ENCODE measurements at regions not wholly inside any gene's neighbourhood (a gene's known extent, or its start where the extent isn't known, plus 50 kb on each side); places are given as distances from the start of the nearest gene placed in this dataset.

DNA sequence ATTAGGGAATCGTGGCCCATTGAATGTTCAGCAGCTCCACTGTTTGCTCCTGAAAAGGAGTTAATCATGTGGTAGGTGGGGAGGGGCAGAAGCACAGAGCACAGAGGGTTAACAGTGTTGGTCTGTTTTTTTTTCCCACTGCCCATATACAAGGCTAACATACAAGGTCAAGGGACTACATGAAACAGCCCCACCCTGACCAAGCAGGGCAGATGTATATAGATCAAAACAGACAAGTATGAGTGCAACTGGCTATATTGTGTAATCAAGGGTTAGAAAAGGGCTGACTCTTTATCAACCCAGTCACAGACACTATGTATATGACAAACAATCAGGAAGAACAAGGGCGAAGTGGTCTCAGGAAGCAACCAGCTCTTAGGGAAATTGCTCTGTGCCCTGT is 186.6 kb upstream of the CDH11 start:
- DNase-seq (ENCODE audit: low spot score): no peak
- intact Hi-C loops (cut with micrococcal nuclease; ENCODE audit: unreplicated experiment): no loop called here
- Histone ChIP-seq H3K9ac (ENCODE audit: insufficient read depth, low read depth, low read length) (no peak overlapping the region), H3K36me3 (replicated peaks in 1 of 2; ENCODE audit: control insufficient read depth in 1 of 2, insufficient read depth in 2 of 2, low read length in 2 of 2) (no peaks in the 10 kb centered on the region), H4K20me1 (ENCODE audit: insufficient read depth, low read length) (no peaks in the 10 kb centered on the region), H3K27me3 (ENCODE audit: control insufficient read depth in 1 of 2, insufficient read depth in 2 of 2, low read length in 2 of 2) (no peaks in the 10 kb centered on the region), H3K27ac (ENCODE audit: extremely low read length, insufficient read depth, low read length) (no peak overlapping the region), H2AFZ (ENCODE audit: low read length) (no peak overlapping the region), H3K79me2 (ENCODE audit: insufficient read depth, low read length) (no peaks in the 10 kb centered on the region), H3K9me3 (ENCODE audit: low read length) (no peaks in the 10 kb centered on the region), H3K4me2 (ENCODE audit: low read depth, low read length) (no peak overlapping the region), H3K4me3 (replicated peaks in 1 of 3; ENCODE audit: insufficient read depth in 1 of 3, low read depth in 2 of 3, low read length in 3 of 3) (no peak overlapping the region), H3K4me1 (ENCODE audit: insufficient read depth, low read length) (no peaks in the 10 kb centered on the region)
- ChIA-PET CTCF (ENCODE audit: low intra/inter-chr PET ratio, low total read pairs) (no interaction called here), POLR2A (no interaction called here)
- no peak for FAIRE-seq
- in situ Hi-C loops (cut with HindIII; ENCODE audit: extremely low pct_ligation_motif_present, low pct_unique_long_range_greater_than_20kb): no loop called here
- no peak for ATAC-seq
- no peak for TF ChIP-seq SALL2 (CRISPR knock-in tag; IDR thresholded peaks at IDR 0.05)
- no TSS peak for BruUV-seq (replicated peaks)
- whole genome bisulfite sequencing (ENCODE audit: low lambda C conversion rate): 13% methylated on average over 2 of the region's 2 CpGs

DNA sequence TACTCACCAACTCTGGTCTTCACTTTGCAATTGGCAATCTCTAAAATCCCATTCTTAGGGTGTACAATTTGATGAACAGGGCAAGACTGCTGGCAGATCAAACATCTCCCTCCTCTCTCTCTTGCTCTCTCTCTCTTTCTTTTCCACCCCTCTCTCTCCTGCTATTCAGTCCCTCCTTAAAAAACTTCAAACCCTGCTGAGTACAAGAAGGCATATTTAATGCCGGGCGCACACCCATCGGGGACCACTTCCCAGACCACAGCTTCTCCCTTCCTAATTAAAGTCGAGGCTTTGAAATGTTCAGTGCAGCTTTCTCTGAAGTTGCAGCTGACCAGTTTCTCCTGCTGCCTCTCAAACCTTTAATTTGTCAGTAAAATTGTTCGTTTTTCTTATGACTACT is 185.4 kb upstream of the CDH11 start:
- Histone ChIP-seq H3K79me2 (ENCODE audit: insufficient read depth, low read length) (no peaks in the 10 kb centered on the region), H4K20me1 (ENCODE audit: insufficient read depth, low read length) (no peaks in the 10 kb centered on the region), H3K27me3 (ENCODE audit: control insufficient read depth in 1 of 2, insufficient read depth in 2 of 2, low read length in 2 of 2) (no peaks in the 10 kb centered on the region), H3K4me1 (ENCODE audit: insufficient read depth, low read length) (no peaks in the 10 kb centered on the region), H3K4me2 (ENCODE audit: low read depth, low read length) (no peak overlapping the region), H3K9me3 (ENCODE audit: low read length) (no peaks in the 10 kb centered on the region), H2AFZ (ENCODE audit: low read length) (no peak overlapping the region), H3K4me3 (replicated peaks in 1 of 3; ENCODE audit: insufficient read depth in 1 of 3, low read depth in 2 of 3, low read length in 3 of 3) (no peak overlapping the region), H3K9ac (ENCODE audit: insufficient read depth, low read depth, low read length) (no peak overlapping the region), H3K36me3 (replicated peaks in 1 of 2; ENCODE audit: control insufficient read depth in 1 of 2, insufficient read depth in 2 of 2, low read length in 2 of 2) (no peaks in the 10 kb centered on the region), H3K27ac (ENCODE audit: extremely low read length, insufficient read depth, low read length) (no peak overlapping the region)
- POLR2A ChIA-PET: no interaction called here
- FAIRE-seq (no peak), ATAC-seq (no peak), DNase-seq (ENCODE audit: low spot score) (no peak)
- in situ Hi-C loops (cut with HindIII; ENCODE audit: extremely low pct_ligation_motif_present, low pct_unique_long_range_greater_than_20kb): no loop called here
- intact Hi-C loops (cut with micrococcal nuclease; ENCODE audit: unreplicated experiment): no loop called here
- WGBS (ENCODE audit: low lambda C conversion rate): 56% methylated on average over 5 of the region's 5 CpGs
- CTCF ChIA-PET (ENCODE audit: low intra/inter-chr PET ratio, low total read pairs): no interaction called here
- BruUV-seq (replicated peaks): no TSS peak
- TF ChIP-seq, protein P1, sequence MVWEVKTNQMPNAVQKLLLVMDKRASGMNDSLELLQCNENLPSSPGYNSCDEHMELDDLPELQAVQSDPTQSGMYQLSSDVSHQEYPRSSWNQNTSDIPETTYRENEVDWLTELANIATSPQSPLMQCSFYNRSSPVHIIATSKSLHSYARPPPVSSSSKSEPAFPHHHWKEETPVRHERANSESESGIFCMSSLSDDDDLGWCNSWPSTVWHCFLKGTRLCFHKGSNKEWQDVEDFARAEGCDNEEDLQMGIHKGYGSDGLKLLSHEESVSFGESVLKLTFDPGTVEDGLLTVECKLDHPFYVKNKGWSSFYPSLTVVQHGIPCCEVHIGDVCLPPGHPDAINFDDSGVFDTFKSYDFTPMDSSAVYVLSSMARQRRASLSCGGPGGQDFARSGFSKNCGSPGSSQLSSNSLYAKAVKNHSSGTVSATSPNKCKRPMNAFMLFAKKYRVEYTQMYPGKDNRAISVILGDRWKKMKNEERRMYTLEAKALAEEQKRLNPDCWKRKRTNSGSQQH (CRISPR knock-in tag; IDR thresholded peaks at IDR 0.05; ENCODE audit: low read depth): no peak
- no peak for TF ChIP-seq POLR2AphosphoS2 (IDR thresholded peaks at IDR 0.05; ENCODE audit: low read depth, low read length)
- no peak for TF ChIP-seq ZFY (CRISPR knock-in tag; IDR thresholded peaks at IDR 0.05)
- TF ChIP-seq CREM (IDR thresholded peaks at IDR 0.05): no peak
- TF ChIP-seq CREM (CRISPR knock-in tag; IDR thresholded peaks at IDR 0.05): no peak
- TF ChIP-seq YEATS4 (CRISPR knock-in tag; IDR thresholded peaks at IDR 0.05; ENCODE audit: borderline replicate concordance): no peak
- no peak for TF ChIP-seq RCOR2 (CRISPR knock-in tag; IDR thresholded peaks at IDR 0.05)
- TF ChIP-seq FOXA1 (IDR thresholded peaks at IDR 0.05): no peak
- no peak for TF ChIP-seq FOXA1 (CRISPR knock-in tag; IDR thresholded peaks at IDR 0.05)
- TF ChIP-seq ZNF282 (IDR thresholded peaks at IDR 0.05; ENCODE audit: partially characterized antibody): no peak
- TF ChIP-seq, protein P2, sequence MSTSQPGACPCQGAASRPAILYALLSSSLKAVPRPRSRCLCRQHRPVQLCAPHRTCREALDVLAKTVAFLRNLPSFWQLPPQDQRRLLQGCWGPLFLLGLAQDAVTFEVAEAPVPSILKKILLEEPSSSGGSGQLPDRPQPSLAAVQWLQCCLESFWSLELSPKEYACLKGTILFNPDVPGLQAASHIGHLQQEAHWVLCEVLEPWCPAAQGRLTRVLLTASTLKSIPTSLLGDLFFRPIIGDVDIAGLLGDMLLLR (CRISPR knock-in tag; IDR thresholded peaks at IDR 0.05): no peak
- TF ChIP-seq, protein P3, sequence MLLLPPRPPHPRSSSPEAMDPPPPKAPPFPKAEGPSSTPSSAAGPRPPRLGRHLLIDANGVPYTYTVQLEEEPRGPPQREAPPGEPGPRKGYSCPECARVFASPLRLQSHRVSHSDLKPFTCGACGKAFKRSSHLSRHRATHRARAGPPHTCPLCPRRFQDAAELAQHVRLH (CRISPR knock-in tag; IDR thresholded peaks at IDR 0.05; ENCODE audit: borderline replicate concordance, low read depth): no peak
- TF ChIP-seq ZNF138 (CRISPR knock-in tag; IDR thresholded peaks at IDR 0.05; ENCODE audit: low read depth): no peak
- TF ChIP-seq, protein P4, sequence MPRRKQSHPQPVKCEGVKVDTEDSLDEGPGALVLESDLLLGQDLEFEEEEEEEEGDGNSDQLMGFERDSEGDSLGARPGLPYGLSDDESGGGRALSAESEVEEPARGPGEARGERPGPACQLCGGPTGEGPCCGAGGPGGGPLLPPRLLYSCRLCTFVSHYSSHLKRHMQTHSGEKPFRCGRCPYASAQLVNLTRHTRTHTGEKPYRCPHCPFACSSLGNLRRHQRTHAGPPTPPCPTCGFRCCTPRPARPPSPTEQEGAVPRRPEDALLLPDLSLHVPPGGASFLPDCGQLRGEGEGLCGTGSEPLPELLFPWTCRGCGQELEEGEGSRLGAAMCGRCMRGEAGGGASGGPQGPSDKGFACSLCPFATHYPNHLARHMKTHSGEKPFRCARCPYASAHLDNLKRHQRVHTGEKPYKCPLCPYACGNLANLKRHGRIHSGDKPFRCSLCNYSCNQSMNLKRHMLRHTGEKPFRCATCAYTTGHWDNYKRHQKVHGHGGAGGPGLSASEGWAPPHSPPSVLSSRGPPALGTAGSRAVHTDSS (CRISPR knock-in tag; conservative IDR thresholded peaks at IDR 0.05): no peak
- no peak for TF ChIP-seq PAX8 (CRISPR knock-in tag; IDR thresholded peaks at IDR 0.05; ENCODE audit: borderline replicate concordance)
- no peak for TF ChIP-seq ZNF496 (CRISPR knock-in tag; IDR thresholded peaks at IDR 0.05; ENCODE audit: insufficient replicate concordance)
